Erythroblast (primary cell): ENCODE measurements at regions not wholly inside any gene's neighbourhood (a gene's known extent, or its start where the extent isn't known, plus 50 kb on each side); places are given as distances from the start of the nearest gene placed in this dataset.
"Not testable (repeated sequence)": the region's sequence is repeated elsewhere in the genome, so short reads cannot be mapped to it uniquely, and the experiment has no call there.

Experiments used
- GATA1 ChIP-seq: IDR thresholded peaks from 2 replicates; pipeline ENCODE4 v1.6.1; 2011; ENCODE audit warnings: low read depth, mild to moderate bottlenecking, control low read depth, low read length, moderate library complexity
- POLR2A ChIP-seq: IDR thresholded peaks from 2 replicates; pipeline ENCODE4 v1.6.1; 2011; ENCODE audit warnings: mild to moderate bottlenecking, low read length

GRCh38 chr20:48436609-48437008 lies 391.2 kb downstream of the PREX1 start:
- not testable (repeated sequence) for TF ChIP-seq POLR2A, GATA1
